ENCODE measurements at regions not wholly inside any gene's neighbourhood (a gene's known extent, or its start where the extent isn't known, plus 50 kb on each side); places are given as distances from the start of the nearest gene placed in this dataset.

GRCh38 chr3:86645756-86646155, 345.2 kb downstream of the VGLL3 start:
- H3K4me3 ChIP-seq (ENCODE audit: low read depth in 1 of 2, low read length in 2 of 2) = no peak overlapping the region
- H3K4me1 ChIP-seq (ENCODE audit: control insufficient read depth in 1 of 2, insufficient read depth in 2 of 2, low read length in 2 of 2) = no peaks in the 10 kb centered on the region
- H3K27me3 ChIP-seq (ENCODE audit: low read depth, low read length) = no peaks in the 10 kb centered on the region
- no peaks in the 10 kb centered on the region for H3K36me3 ChIP-seq (ENCODE audit: control insufficient read depth in 1 of 2, insufficient read depth in 2 of 2, low read length in 2 of 2)
- no peak overlapping the region for H3K27ac ChIP-seq (ENCODE audit: low read length)
- no peaks in the 10 kb centered on the region for H3K9me3 ChIP-seq (ENCODE audit: control insufficient read depth in 1 of 2, low read length in 2 of 2)

DNA sequence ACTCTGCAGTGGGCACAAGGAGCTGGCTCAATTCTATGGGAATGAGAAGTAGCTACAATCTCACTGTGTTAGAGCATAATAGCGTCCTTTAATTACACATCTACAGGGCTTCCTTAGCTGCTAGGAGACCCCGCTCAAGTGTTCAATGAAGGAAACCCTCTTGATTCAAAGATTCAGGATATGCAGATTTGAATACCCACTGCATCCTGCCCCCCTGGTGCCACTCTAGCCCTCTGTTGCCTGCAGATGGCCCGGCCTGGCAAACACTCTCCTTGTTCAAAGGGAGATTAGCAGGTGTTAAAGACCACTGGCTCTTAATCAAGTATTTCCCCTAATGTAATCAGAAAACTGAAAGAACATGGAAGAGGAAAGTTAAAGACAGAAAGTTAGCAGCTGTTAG, 356.6 kb downstream of the VGLL3 start:
- H3K36me3 ChIP-seq (ENCODE audit: control insufficient read depth in 1 of 2, insufficient read depth in 2 of 2, low read length in 2 of 2) = no peaks in the 10 kb centered on the region
- H3K27me3 ChIP-seq (ENCODE audit: low read depth, low read length) = no peaks in the 10 kb centered on the region
- no peaks in the 10 kb centered on the region for H3K4me1 ChIP-seq (ENCODE audit: control insufficient read depth in 1 of 2, insufficient read depth in 2 of 2, low read length in 2 of 2)
- H3K4me3 ChIP-seq (ENCODE audit: low read depth in 1 of 2, low read length in 2 of 2) = no peak overlapping the region
- no peak overlapping the region for H3K27ac ChIP-seq (ENCODE audit: low read length)
- no peaks in the 10 kb centered on the region for H3K9me3 ChIP-seq (ENCODE audit: control insufficient read depth in 1 of 2, low read length in 2 of 2)

GRCh38 chr3:86629511-86629910, 361.4 kb downstream of the VGLL3 start:
- no peaks in the 10 kb centered on the region for H3K9me3 ChIP-seq (ENCODE audit: control insufficient read depth in 1 of 2, low read length in 2 of 2)
- H3K4me1 ChIP-seq (ENCODE audit: control insufficient read depth in 1 of 2, insufficient read depth in 2 of 2, low read length in 2 of 2) = no peaks in the 10 kb centered on the region
- no peak overlapping the region for H3K4me3 ChIP-seq (ENCODE audit: low read depth in 1 of 2, low read length in 2 of 2)
- H3K27me3 ChIP-seq (ENCODE audit: low read depth, low read length) = no peaks in the 10 kb centered on the region
- H3K27ac ChIP-seq (ENCODE audit: low read length) = no peak overlapping the region
- H3K36me3 ChIP-seq (ENCODE audit: control insufficient read depth in 1 of 2, insufficient read depth in 2 of 2, low read length in 2 of 2) = no peaks in the 10 kb centered on the region

DNA sequence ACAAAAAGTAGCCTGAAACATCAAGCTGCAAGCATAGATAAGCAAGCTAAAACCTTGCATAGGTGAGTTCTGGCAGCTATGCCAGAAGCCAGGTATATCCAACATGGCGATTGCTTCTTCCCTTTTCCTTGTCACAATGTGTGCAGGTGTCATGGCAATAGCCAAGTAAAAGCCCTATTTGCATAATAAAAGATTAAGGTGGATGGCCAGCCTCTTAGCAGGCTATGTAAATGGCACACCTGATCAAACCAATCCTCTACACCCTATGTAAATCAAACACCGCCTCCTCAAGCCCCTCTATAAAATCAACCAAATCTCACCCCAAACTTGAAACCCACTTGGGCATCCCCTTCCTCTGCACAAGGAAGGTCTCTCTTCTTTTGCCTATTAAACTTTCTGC, 366.8 kb downstream of the VGLL3 start:
- Histone ChIP-seq H3K4me1 (ENCODE audit: control insufficient read depth in 1 of 2, insufficient read depth in 2 of 2, low read length in 2 of 2) (no peaks in the 10 kb centered on the region), H3K4me3 (ENCODE audit: low read depth in 1 of 2, low read length in 2 of 2) (no peak overlapping the region), H3K36me3 (ENCODE audit: control insufficient read depth in 1 of 2, insufficient read depth in 2 of 2, low read length in 2 of 2) (no peaks in the 10 kb centered on the region), H3K9me3 (ENCODE audit: control insufficient read depth in 1 of 2, low read length in 2 of 2) (no peaks in the 10 kb centered on the region), H3K27ac (ENCODE audit: low read length) (no peak overlapping the region), H3K27me3 (ENCODE audit: low read depth, low read length) (no peaks in the 10 kb centered on the region)

- peaks cover 5 to 9% of the 10 kb centered on the region in 2 donors for H3K9me3 ChIP-seq (ENCODE audit: control insufficient read depth in 1 of 2, low read length in 2 of 2)
- H3K4me1 ChIP-seq (ENCODE audit: control insufficient read depth in 1 of 2, insufficient read depth in 2 of 2, low read length in 2 of 2) = no peaks in the 10 kb centered on the region
- no peaks in the 10 kb centered on the region for H3K27me3 ChIP-seq (ENCODE audit: low read depth, low read length)
- no peak overlapping the region for H3K4me3 ChIP-seq (ENCODE audit: low read depth in 1 of 2, low read length in 2 of 2)
- H3K27ac ChIP-seq (ENCODE audit: low read length) = no peak overlapping the region
- H3K36me3 ChIP-seq (ENCODE audit: control insufficient read depth in 1 of 2, insufficient read depth in 2 of 2, low read length in 2 of 2) = no peaks in the 10 kb centered on the region
Observed at GRCh38 chr3:86618706-86619105, 372.2 kb downstream of the VGLL3 start.

DNA sequence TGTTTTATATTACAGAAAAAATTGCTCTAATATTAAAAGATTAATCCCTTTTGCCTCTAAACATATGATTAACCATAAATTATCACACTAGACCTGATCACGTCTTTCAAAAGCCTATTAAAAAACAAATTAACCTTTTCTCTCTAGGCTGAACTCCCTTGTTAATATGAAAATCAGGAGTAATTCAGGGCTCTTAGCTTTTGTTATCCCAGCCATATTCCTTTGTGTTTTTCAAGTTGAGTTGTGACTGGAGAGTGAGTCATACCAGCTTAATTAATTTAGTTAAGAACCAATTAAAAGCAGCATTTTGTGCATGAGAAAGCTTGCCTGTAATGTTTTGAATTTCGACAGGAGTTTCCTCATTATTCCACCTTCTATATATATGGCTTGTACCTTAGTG, 385.8 kb downstream of the VGLL3 start:
- Histone ChIP-seq H3K4me1 (ENCODE audit: control insufficient read depth in 1 of 2, insufficient read depth in 2 of 2, low read length in 2 of 2) (no peaks in the 10 kb centered on the region), H3K27ac (ENCODE audit: low read length) (no peak overlapping the region), H3K4me3 (ENCODE audit: low read depth in 1 of 2, low read length in 2 of 2) (no peak overlapping the region), H3K36me3 (ENCODE audit: control insufficient read depth in 1 of 2, insufficient read depth in 2 of 2, low read length in 2 of 2) (no peaks in the 10 kb centered on the region), H3K27me3 (ENCODE audit: low read depth, low read length) (no peaks in the 10 kb centered on the region), H3K9me3 (ENCODE audit: control insufficient read depth in 1 of 2, low read length in 2 of 2) (no peaks in the 10 kb centered on the region)

DNA sequence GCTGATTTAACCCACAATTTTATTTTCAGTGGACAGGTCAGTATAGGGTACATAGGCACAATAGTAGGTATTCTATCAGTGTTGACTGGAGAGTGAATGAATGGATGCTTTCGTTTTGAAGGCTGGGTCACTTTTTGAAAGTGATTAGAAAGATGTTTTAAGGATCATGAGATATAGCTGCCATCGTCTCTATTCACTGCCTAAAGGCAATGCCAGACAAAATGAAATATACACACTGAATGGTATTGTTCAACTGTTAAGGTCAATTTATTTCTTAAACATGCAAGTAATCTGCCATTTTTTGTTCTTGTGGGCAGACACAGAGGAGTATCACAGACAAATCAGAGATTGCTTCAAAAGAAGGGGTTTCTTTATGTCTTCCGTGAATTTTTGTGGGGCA, 395.3 kb downstream of the VGLL3 start:
- Histone ChIP-seq H3K36me3 (ENCODE audit: control insufficient read depth in 1 of 2, insufficient read depth in 2 of 2, low read length in 2 of 2) (no peaks in the 10 kb centered on the region), H3K27ac (ENCODE audit: low read length) (no peak overlapping the region), H3K9me3 (ENCODE audit: control insufficient read depth in 1 of 2, low read length in 2 of 2) (no peaks in the 10 kb centered on the region), H3K27me3 (ENCODE audit: low read depth, low read length) (no peaks in the 10 kb centered on the region), H3K4me3 (ENCODE audit: low read depth in 1 of 2, low read length in 2 of 2) (no peak overlapping the region), H3K4me1 (ENCODE audit: control insufficient read depth in 1 of 2, insufficient read depth in 2 of 2, low read length in 2 of 2) (no peaks in the 10 kb centered on the region)

DNA sequence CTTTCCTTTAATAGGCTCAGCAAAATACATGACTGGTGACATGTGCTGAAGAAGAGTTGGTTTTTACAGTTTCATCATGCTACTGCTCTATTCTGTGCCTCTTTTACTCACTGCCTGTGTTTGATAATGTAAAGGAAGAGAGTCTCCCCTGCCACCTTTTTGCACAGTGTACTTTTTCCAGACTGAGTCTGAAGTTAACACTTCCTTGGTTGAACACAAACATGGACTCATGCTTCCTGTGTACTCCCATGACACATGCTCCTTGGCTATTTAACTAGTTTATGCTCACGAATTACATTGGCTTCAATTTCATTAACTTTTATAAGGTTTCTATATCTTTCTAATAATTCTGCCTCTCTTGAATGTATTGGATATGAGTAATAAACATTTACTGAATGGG, 396.1 kb downstream of the VGLL3 start:
- Histone ChIP-seq H3K27ac (ENCODE audit: low read length) (no peak overlapping the region), H3K4me3 (ENCODE audit: low read depth in 1 of 2, low read length in 2 of 2) (no peak overlapping the region), H3K27me3 (ENCODE audit: low read depth, low read length) (no peaks in the 10 kb centered on the region), H3K4me1 (ENCODE audit: control insufficient read depth in 1 of 2, insufficient read depth in 2 of 2, low read length in 2 of 2) (no peaks in the 10 kb centered on the region), H3K9me3 (ENCODE audit: control insufficient read depth in 1 of 2, low read length in 2 of 2) (no peaks in the 10 kb centered on the region), H3K36me3 (ENCODE audit: control insufficient read depth in 1 of 2, insufficient read depth in 2 of 2, low read length in 2 of 2) (no peaks in the 10 kb centered on the region)

DNA sequence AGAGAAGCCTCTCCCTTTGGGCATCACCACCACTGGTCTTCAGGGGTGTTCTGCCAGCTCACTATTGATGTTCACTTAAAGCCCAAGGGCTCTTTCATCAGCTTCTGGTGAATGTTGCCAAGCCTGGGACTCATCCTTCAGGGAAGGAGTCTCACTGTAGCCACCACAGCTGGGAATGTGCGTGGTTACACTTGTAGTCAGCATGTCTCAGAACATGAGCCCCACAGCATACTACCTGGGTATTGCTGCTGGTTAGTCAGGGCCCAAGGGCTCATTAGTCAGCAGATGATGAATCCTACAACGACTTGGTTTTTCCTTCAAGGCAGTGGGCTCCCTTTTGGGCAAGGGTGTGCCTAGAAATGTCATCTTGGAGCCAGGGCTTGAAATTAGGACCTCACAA, 412.9 kb downstream of the VGLL3 start:
- Histone ChIP-seq H3K36me3 (ENCODE audit: control insufficient read depth in 1 of 2, insufficient read depth in 2 of 2, low read length in 2 of 2) (no peaks in the 10 kb centered on the region), H3K4me1 (ENCODE audit: control insufficient read depth in 1 of 2, insufficient read depth in 2 of 2, low read length in 2 of 2) (no peaks in the 10 kb centered on the region), H3K27me3 (ENCODE audit: low read depth, low read length) (no peaks in the 10 kb centered on the region), H3K4me3 (ENCODE audit: low read depth in 1 of 2, low read length in 2 of 2) (no peak overlapping the region), H3K27ac (ENCODE audit: low read length) (no peak overlapping the region), H3K9me3 (ENCODE audit: control insufficient read depth in 1 of 2, low read length in 2 of 2) (no peaks in the 10 kb centered on the region)

DNA sequence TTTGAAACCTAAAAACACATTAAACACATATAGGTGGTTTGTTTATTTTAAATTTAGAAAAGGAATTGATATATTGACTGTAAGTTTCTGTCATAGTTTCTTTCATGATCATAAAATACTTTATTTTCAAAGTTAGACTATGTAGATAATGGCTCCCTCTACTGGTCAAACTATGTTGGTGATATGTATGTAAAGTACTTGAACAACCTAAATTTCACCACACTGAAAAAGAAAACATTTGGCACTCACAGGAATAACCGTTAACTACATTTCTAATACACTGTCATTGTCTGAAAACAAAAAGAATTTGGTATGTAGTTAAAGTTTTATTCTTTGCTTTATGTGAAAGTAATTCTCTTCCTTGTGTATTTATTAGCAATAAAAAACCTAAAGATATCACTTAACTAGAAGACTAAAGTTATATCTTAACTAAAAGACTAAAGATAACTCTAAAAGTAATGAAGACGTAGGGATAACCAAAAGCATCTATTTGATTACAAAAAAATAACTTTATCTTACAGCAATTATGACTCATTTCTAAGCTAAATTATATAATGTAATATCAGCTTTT, 427.5 kb downstream of the VGLL3 start:
- no peaks in the 10 kb centered on the region for H3K36me3 ChIP-seq (ENCODE audit: control insufficient read depth in 1 of 2, insufficient read depth in 2 of 2, low read length in 2 of 2)
- no peaks in the 10 kb centered on the region for H3K27me3 ChIP-seq (ENCODE audit: low read depth, low read length)
- no peak overlapping the region for H3K4me3 ChIP-seq (ENCODE audit: low read depth in 1 of 2, low read length in 2 of 2)
- H3K27ac ChIP-seq (ENCODE audit: low read length) = no peak overlapping the region
- H3K9me3 ChIP-seq (ENCODE audit: control insufficient read depth in 1 of 2, low read length in 2 of 2) = no peaks in the 10 kb centered on the region
- no peaks in the 10 kb centered on the region for H3K4me1 ChIP-seq (ENCODE audit: control insufficient read depth in 1 of 2, insufficient read depth in 2 of 2, low read length in 2 of 2)

- Histone ChIP-seq H3K4me3 (ENCODE audit: low read depth in 1 of 2, low read length in 2 of 2) (no peak overlapping the region), H3K9me3 (ENCODE audit: control insufficient read depth in 1 of 2, low read length in 2 of 2) (no peaks in the 10 kb centered on the region), H3K4me1 (ENCODE audit: control insufficient read depth in 1 of 2, insufficient read depth in 2 of 2, low read length in 2 of 2) (no peaks in the 10 kb centered on the region), H3K27me3 (ENCODE audit: low read depth, low read length) (no peaks in the 10 kb centered on the region), H3K27ac (ENCODE audit: low read length) (no peak overlapping the region), H3K36me3 (ENCODE audit: control insufficient read depth in 1 of 2, insufficient read depth in 2 of 2, low read length in 2 of 2) (no peaks in the 10 kb centered on the region)
Observed at GRCh38 chr3:86562090-86562489, 428.9 kb downstream of the VGLL3 start.

- Histone ChIP-seq H3K9me3 (ENCODE audit: control insufficient read depth in 1 of 2, low read length in 2 of 2) (no peaks in the 10 kb centered on the region), H3K4me1 (ENCODE audit: control insufficient read depth in 1 of 2, insufficient read depth in 2 of 2, low read length in 2 of 2) (no peaks in the 10 kb centered on the region), H3K27me3 (ENCODE audit: low read depth, low read length) (no peaks in the 10 kb centered on the region), H3K4me3 (ENCODE audit: low read depth in 1 of 2, low read length in 2 of 2) (no peak overlapping the region), H3K36me3 (ENCODE audit: control insufficient read depth in 1 of 2, insufficient read depth in 2 of 2, low read length in 2 of 2) (no peaks in the 10 kb centered on the region), H3K27ac (ENCODE audit: low read length) (no peak overlapping the region)
Observed at GRCh38 chr3:86561215-86561614, 429.7 kb downstream of the VGLL3 start.
